Sigmoid colon (tissue), 3 donors: ENCODE measurements at regions not wholly inside any gene's neighbourhood (a gene's known extent, or its start where the extent isn't known, plus 50 kb on each side); places are given as distances from the start of the nearest gene placed in this dataset.

Source experiments
- POLR2A ChIP-seq, 2 donors: fragments of 450-650 bp; IDR thresholded peaks; one replicate each; pipeline ENCODE4 v1.6.1; 2016; ENCODE audit warnings: antibody characterized with exemption in 2 of 2, mild to moderate bottlenecking in 2 of 2, moderate library complexity in 2 of 2
- TF ChIP-seq, protein P1 (sequence below), 4 experiments: fragments of 450-650 bp in 3 of 4; fragments of 200-600 bp in 1 of 4; IDR thresholded peaks; one replicate each; pipeline ENCODE4 v1.5.1; 2016 to 2019; ENCODE audit warnings: antibody characterized with exemption in 4 of 4, mild to moderate bottlenecking in 3 of 4, moderate library complexity in 2 of 4

GRCh38 chr7:115110523-115110922, 188.6 kb downstream of the MDFIC start:
- TF ChIP-seq, protein P1, sequence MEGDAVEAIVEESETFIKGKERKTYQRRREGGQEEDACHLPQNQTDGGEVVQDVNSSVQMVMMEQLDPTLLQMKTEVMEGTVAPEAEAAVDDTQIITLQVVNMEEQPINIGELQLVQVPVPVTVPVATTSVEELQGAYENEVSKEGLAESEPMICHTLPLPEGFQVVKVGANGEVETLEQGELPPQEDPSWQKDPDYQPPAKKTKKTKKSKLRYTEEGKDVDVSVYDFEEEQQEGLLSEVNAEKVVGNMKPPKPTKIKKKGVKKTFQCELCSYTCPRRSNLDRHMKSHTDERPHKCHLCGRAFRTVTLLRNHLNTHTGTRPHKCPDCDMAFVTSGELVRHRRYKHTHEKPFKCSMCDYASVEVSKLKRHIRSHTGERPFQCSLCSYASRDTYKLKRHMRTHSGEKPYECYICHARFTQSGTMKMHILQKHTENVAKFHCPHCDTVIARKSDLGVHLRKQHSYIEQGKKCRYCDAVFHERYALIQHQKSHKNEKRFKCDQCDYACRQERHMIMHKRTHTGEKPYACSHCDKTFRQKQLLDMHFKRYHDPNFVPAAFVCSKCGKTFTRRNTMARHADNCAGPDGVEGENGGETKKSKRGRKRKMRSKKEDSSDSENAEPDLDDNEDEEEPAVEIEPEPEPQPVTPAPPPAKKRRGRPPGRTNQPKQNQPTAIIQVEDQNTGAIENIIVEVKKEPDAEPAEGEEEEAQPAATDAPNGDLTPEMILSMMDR (IDR thresholded peaks at IDR 0.05), result no peak
- no peak for TF ChIP-seq POLR2A (IDR thresholded peaks at IDR 0.05)
